Right atrium auricular region (tissue), 2 donors: ENCODE measurements at regions not wholly inside any gene's neighbourhood (a gene's known extent, or its start where the extent isn't known, plus 50 kb on each side); places are given as distances from the start of the nearest gene placed in this dataset.
A peak's percentile ranks its signal among the peaks of the same experiment; 100 is the strongest.
"Not testable (repeated sequence)": the region's sequence is repeated elsewhere in the genome, so short reads cannot be mapped to it uniquely, and the experiment has no call there.

Source experiments
- DNase-seq: peaks from one replicate; pipeline ENCODE4 v3.0.0-alpha.2; 2019; ENCODE audit warnings: low spot score
- H3K27ac ChIP-seq, 2 donors: fragments of 200-600 bp; sonication (generic); 1 replicate in 1 of 2; 2 replicates in 1 of 2; pipeline ENCODE4 v1.5.1; 2016 to 2019
- H3K27me3 ChIP-seq, 2 donors: fragments of 200-600 bp; sonication (generic); one replicate each; pipeline versions ENCODE4 v1.5.1 to v1.6.0; 2017 to 2019
- H3K36me3 ChIP-seq: fragments of 200-600 bp; sonication (generic); one replicate; pipeline ENCODE4 v1.5.1; 2016
- H3K4me1 ChIP-seq, 2 donors: fragments of 200-600 bp; sonication (generic); one replicate each; pipeline versions ENCODE4 v1.5.1 to v1.6.0; 2017 to 2019
- H3K4me3 ChIP-seq, 2 donors: fragments of 200-600 bp; sonication (generic); 1 replicate in 1 of 2; 2 replicates in 1 of 2; pipeline ENCODE4 v1.5.1; 2017 to 2019; ENCODE audit warnings: mild to moderate bottlenecking in 1 of 2, moderate library complexity in 1 of 2
- H3K9me3 ChIP-seq, 2 donors: fragments of 200-600 bp; sonication (generic); one replicate each; pipeline ENCODE4 v1.5.1; 2019
- CTCF ChIP-seq, 2 donors: fragments of 200-600 bp; sonication (generic); IDR thresholded peaks; one replicate each; pipeline ENCODE4 v1.5.1; 2019; ENCODE audit warnings: antibody characterized with exemption in 2 of 2

DNA sequence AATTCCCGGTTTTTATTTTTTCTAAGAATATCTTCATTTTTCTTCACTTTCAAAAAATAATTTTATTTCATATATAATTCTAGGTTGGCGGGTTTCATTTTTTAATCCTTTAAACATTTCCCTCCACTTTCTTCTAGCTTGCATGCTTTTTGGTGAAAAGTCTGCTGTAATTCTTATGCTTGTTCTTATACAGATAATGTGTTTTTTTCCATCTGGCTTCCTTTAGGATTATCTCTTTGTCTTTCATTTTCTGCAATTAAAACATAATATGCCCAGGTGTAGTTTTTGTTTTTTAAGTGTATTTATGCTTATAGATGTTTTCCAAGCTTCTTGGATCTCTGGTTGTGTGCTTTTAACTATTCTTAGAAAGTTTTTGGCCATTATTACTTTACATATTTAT is 341.3 kb upstream of the SEMA3C start:
- no peaks in the 10 kb centered on the region for H3K27me3 ChIP-seq
- H3K4me1 ChIP-seq, result no peaks in the 10 kb centered on the region
- no peak for DNase-seq
- H3K4me3 ChIP-seq, result no peak overlapping the region
- H3K27ac ChIP-seq, result no peak overlapping the region
- no peaks in the 10 kb centered on the region for H3K36me3 ChIP-seq
- no peak for TF ChIP-seq CTCF (IDR thresholded peaks at IDR 0.05)
- H3K9me3 ChIP-seq, result peaks cover 4 to 17% of the 10 kb centered on the region in 2 donors

DNA sequence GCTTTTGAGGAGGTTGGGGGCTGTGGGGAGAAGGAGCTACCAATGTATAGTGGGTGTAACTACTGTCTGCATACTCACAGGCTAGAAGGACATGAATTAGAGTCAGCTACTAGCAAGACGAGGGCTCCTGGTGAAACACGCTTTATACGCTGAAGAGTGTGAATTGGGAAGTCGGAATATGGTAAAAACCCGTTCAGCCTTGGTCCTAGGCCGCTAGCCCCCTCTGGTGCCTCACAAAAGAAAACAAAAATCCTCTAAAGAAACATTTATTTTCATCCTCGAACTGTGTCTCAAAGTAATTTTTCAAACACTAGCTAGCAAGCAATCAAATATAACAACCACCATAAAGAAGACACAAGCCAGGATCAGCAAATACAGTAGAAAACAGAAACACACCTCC is 338.1 kb upstream of the SEMA3C start:
- Histone ChIP-seq H3K4me3 (no peak overlapping the region), H3K36me3 (no peaks in the 10 kb centered on the region), H3K27ac (no peak overlapping the region), H3K27me3 (no peaks in the 10 kb centered on the region), H3K9me3 (peaks cover 4 to 17% of the 10 kb centered on the region in 2 donors), H3K4me1 (no peaks in the 10 kb centered on the region)
- TF ChIP-seq CTCF (IDR thresholded peaks at IDR 0.05), result peak in 1 of 2 donors; percentile 65
- DNase-seq, result no peak

DNA sequence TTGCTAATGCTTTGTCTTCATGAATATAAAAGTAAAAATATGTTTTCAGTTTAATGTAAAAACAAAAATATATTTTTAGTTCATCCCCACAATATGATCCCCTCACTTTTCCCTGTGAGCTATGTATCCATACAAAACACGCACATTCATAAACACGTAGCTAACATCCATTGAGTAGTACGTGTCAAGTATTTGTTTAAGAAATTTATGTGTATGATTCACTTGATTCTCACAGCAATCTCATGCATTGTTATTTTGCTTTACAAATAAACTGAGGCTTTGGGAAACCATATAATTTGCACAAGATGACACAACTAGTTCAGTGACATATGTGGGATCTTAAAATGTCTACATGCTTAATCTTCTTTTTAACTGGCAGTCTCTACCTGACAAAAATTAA is 329.6 kb upstream of the SEMA3C start:
- no peak for DNase-seq
- no peak for TF ChIP-seq CTCF (IDR thresholded peaks at IDR 0.05)
- no peaks in the 10 kb centered on the region for H3K4me1 ChIP-seq
- H3K27me3 ChIP-seq, result no peaks in the 10 kb centered on the region
- no peaks in the 10 kb centered on the region for H3K36me3 ChIP-seq
- H3K9me3 ChIP-seq, result no peaks in the 10 kb centered on the region
- no peak overlapping the region for H3K27ac ChIP-seq
- no peak overlapping the region for H3K4me3 ChIP-seq

- H3K27me3 ChIP-seq, H3K9me3 ChIP-seq, H3K4me3 ChIP-seq, H3K36me3 ChIP-seq, DNase-seq, H3K27ac ChIP-seq, H3K4me1 ChIP-seq: not testable (repeated sequence)
Measured at GRCh38 chr7:81247364-81247763, 328.5 kb upstream of the SEMA3C start.

DNA sequence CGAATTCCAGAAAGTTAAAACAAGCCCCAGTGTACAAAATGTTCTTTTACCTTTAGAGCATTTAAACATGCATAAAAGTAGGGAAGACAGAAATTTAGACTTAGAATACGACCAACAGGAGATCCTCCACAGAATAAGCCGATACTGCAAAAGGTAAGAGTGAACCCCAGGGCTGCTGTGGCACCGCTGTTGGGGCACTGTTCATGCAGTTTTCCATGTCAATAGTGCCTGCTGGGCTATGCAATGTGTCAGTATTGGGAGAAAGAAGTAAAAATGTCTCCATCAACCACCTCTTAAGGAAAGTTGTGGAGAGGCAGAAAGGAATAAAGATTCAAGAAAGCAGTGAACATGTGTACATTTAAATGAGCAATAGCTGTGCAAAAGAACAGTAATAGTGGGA is 326.5 kb upstream of the SEMA3C start:
- Histone ChIP-seq H3K4me1 (no peaks in the 10 kb centered on the region), H3K27me3 (no peaks in the 10 kb centered on the region), H3K36me3 (no peaks in the 10 kb centered on the region), H3K27ac (no peak overlapping the region), H3K9me3 (no peaks in the 10 kb centered on the region), H3K4me3 (no peak overlapping the region)
- TF ChIP-seq CTCF (IDR thresholded peaks at IDR 0.05), result no peak
- no peak for DNase-seq

GRCh38 chr7:81244224-81244623 is 325.4 kb upstream of the SEMA3C start:
- no peak for DNase-seq
- Histone ChIP-seq H3K4me1 (no peaks in the 10 kb centered on the region), H3K27me3 (no peaks in the 10 kb centered on the region), H3K27ac (no peak overlapping the region), H3K9me3 (no peaks in the 10 kb centered on the region), H3K36me3 (no peaks in the 10 kb centered on the region), H3K4me3 (no peak overlapping the region)
- no peak for TF ChIP-seq CTCF (IDR thresholded peaks at IDR 0.05)
